ENCODE measurements at regions not wholly inside any gene's neighbourhood (a gene's known extent, or its start where the extent isn't known, plus 50 kb on each side); places are given as distances from the start of the nearest gene placed in this dataset.

DNA sequence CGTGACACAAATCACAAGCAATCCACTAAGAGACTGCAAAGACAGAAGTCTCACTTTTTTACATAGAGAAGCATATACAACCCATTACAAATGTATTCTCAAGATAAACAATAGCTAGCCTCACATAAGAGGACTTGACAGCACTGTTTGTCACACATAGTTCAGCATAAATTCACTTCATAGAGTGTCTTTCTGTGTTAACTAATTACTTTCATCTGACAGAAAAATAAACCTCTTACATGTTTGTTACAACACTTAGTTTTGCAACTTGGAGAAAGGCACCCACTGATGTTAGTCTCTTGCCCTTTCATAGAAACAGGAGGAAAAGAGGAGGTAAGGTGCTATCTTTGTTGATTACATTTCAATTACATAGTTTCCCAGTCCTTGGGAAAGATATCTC, 2221.9 kb upstream of the RAG2 start:
- Histone ChIP-seq H3K4me3 (ENCODE audit: low read length) (no peak overlapping the region), H3K36me3 (ENCODE audit: control insufficient read depth, insufficient read depth, low read length) (no peaks in the 10 kb centered on the region), H3K9me3 (ENCODE audit: control insufficient read depth, low read length) (no peaks in the 10 kb centered on the region), H3K9ac (ENCODE audit: extremely low read depth, low read length, poor library complexity, severe bottlenecking) (no peak overlapping the region), H3K27ac (ENCODE audit: low read depth, low read length) (no peak overlapping the region), H3K4me1 (ENCODE audit: control insufficient read depth, insufficient read depth, low read length) (no peaks in the 10 kb centered on the region), H3K27me3 (ENCODE audit: control insufficient read depth, insufficient read depth, low read length, poor library complexity, severe bottlenecking) (no peaks in the 10 kb centered on the region)
- DNase-seq, result no peak
- TF ChIP-seq, protein P1, sequence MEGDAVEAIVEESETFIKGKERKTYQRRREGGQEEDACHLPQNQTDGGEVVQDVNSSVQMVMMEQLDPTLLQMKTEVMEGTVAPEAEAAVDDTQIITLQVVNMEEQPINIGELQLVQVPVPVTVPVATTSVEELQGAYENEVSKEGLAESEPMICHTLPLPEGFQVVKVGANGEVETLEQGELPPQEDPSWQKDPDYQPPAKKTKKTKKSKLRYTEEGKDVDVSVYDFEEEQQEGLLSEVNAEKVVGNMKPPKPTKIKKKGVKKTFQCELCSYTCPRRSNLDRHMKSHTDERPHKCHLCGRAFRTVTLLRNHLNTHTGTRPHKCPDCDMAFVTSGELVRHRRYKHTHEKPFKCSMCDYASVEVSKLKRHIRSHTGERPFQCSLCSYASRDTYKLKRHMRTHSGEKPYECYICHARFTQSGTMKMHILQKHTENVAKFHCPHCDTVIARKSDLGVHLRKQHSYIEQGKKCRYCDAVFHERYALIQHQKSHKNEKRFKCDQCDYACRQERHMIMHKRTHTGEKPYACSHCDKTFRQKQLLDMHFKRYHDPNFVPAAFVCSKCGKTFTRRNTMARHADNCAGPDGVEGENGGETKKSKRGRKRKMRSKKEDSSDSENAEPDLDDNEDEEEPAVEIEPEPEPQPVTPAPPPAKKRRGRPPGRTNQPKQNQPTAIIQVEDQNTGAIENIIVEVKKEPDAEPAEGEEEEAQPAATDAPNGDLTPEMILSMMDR (conservative IDR thresholded peaks at IDR 0.05), result no peak
- no peaks in the 10 kb centered on the region for H3K4me1 Mint-ChIP-seq
- WGBS, 2 experiments (ENCODE audit: insufficient coverage in 1 of 2, insufficient read length in 1 of 2), result 100% methylated on average over 1 of the region's 1 CpG; no CpG with 5 or more reads in 1 of the 2 experiments
- H3K27ac Mint-ChIP-seq, result no peak overlapping the region
- H3K36me3 Mint-ChIP-seq (ENCODE audit: low read depth), result no peaks in the 10 kb centered on the region
- peaks cover 10% of the 10 kb centered on the region for H3K9me3 Mint-ChIP-seq
- H3K4me3 Mint-ChIP-seq, result no peak overlapping the region
- no peaks in the 10 kb centered on the region for H3K27me3 Mint-ChIP-seq (ENCODE audit: insufficient read depth)

DNA sequence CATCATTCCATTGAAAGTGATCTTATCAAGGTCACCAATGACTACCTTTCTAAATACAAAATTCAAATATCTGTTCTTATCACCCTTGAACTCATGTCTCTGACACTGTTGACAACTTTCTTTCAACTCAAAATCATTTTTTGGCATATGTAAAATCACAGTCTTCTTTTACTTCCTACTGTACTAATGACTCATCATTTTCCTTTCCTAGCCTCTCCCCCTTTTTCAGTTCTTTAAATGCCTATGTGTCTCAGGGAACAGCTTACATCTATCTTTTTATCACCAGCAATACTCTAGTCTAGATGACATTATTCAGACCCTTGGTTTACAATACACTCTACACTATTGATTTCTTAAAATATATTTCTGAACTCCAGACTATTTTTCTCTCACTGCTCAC, 2220.7 kb upstream of the RAG2 start:
- TF ChIP-seq, protein P1 (conservative IDR thresholded peaks at IDR 0.05), result no peak
- Histone ChIP-seq H3K27ac (ENCODE audit: low read depth, low read length) (no peak overlapping the region), H3K4me3 (ENCODE audit: low read length) (no peak overlapping the region), H3K9ac (ENCODE audit: extremely low read depth, low read length, poor library complexity, severe bottlenecking) (no peak overlapping the region), H3K36me3 (ENCODE audit: control insufficient read depth, insufficient read depth, low read length) (no peaks in the 10 kb centered on the region), H3K27me3 (ENCODE audit: control insufficient read depth, insufficient read depth, low read length, poor library complexity, severe bottlenecking) (no peaks in the 10 kb centered on the region), H3K9me3 (ENCODE audit: control insufficient read depth, low read length) (no peaks in the 10 kb centered on the region), H3K4me1 (ENCODE audit: control insufficient read depth, insufficient read depth, low read length) (no peaks in the 10 kb centered on the region)
- Mint-ChIP-seq H3K27ac (no peak overlapping the region), H3K4me3 (no peak overlapping the region), H3K9me3 (peaks cover 10% of the 10 kb centered on the region), H3K4me1 (no peaks in the 10 kb centered on the region), H3K27me3 (ENCODE audit: insufficient read depth) (no peaks in the 10 kb centered on the region), H3K36me3 (ENCODE audit: low read depth) (no peaks in the 10 kb centered on the region)
- DNase-seq, result no peak

- Mint-ChIP-seq H3K36me3 (ENCODE audit: low read depth) (no peaks in the 10 kb centered on the region), H3K4me3 (no peak overlapping the region), H3K27ac (no peak overlapping the region), H3K4me1 (no peaks in the 10 kb centered on the region), H3K27me3 (ENCODE audit: insufficient read depth) (no peaks in the 10 kb centered on the region), H3K9me3 (peaks cover 20% of the 10 kb centered on the region)
- DNase-seq, result no peak
- Histone ChIP-seq H3K27ac (ENCODE audit: low read depth, low read length) (no peak overlapping the region), H3K9me3 (ENCODE audit: control insufficient read depth, low read length) (no peaks in the 10 kb centered on the region), H3K9ac (ENCODE audit: extremely low read depth, low read length, poor library complexity, severe bottlenecking) (no peak overlapping the region), H3K4me3 (ENCODE audit: low read length) (no peak overlapping the region), H3K4me1 (ENCODE audit: control insufficient read depth, insufficient read depth, low read length) (no peaks in the 10 kb centered on the region), H3K27me3 (ENCODE audit: control insufficient read depth, insufficient read depth, low read length, poor library complexity, severe bottlenecking) (no peaks in the 10 kb centered on the region), H3K36me3 (ENCODE audit: control insufficient read depth, insufficient read depth, low read length) (no peaks in the 10 kb centered on the region)
- TF ChIP-seq, protein P1 (conservative IDR thresholded peaks at IDR 0.05), result no peak
- 96 to 100% methylated on average over 2 to 4 of the region's 4 CpGs for WGBS, 2 experiments (ENCODE audit: insufficient coverage in 1 of 2, insufficient read length in 1 of 2)
Measured at GRCh38 chr11:38814670-38815069, 2216.6 kb upstream of the RAG2 start.
